Testis (tissue), 2 donors: ENCODE measurements at regions not wholly inside any gene's neighbourhood (a gene's known extent, or its start where the extent isn't known, plus 50 kb on each side); places are given as distances from the start of the nearest gene placed in this dataset.

Source experiments
- DNase-seq: peaks from one replicate; pipeline ENCODE4 v3.0.0-alpha.2; 2019
- H3K27ac ChIP-seq, 2 donors: fragments of 200-600 bp; sonication (generic); one replicate each; pipeline ENCODE4 v1.5.1; 2019
- H3K27me3 ChIP-seq: fragments of 200-600 bp; sonication (generic); one replicate; pipeline ENCODE4 v1.5.1; 2019
- H3K36me3 ChIP-seq: fragments of 200-600 bp; sonication (generic); one replicate; pipeline ENCODE4 v1.5.1; 2017; ENCODE audit warnings: low read depth; ENCODE audit errors: missing control alignments
- H3K4me1 ChIP-seq: fragments of 200-600 bp; sonication (generic); one replicate; pipeline ENCODE4 v1.5.1; 2019
- H3K4me3 ChIP-seq, 2 donors: fragments of 200-600 bp; sonication (generic); one replicate each; pipeline ENCODE4 v1.5.1; 2017 to 2019
- H3K9me3 ChIP-seq: fragments of 200-600 bp; sonication (generic); one replicate; pipeline ENCODE4 v1.5.1; 2017
- CTCF ChIP-seq, 3 experiments: fragments of 450-650 bp in 2 of 3; fragments of 200-600 bp in 1 of 3; sonication (generic) in 1 of 3; IDR thresholded peaks; one replicate each; pipeline ENCODE4 v1.5.1; 2016 to 2019; ENCODE audit warnings: antibody characterized with exemption in 3 of 3, mild to moderate bottlenecking in 2 of 3, moderate library complexity in 1 of 3
- POLR2A ChIP-seq: fragments of 450-650 bp; IDR thresholded peaks from one replicate; pipeline ENCODE4 v1.6.1; 2017; ENCODE audit warnings: antibody characterized with exemption, mild to moderate bottlenecking, moderate library complexity
- WGBS, 2 donors: methylation state at CpG; one replicate each; pipeline ENCODE4 v1.1.5; 2018; 5-methylcytosine and 5-hydroxymethylcytosine counted together
- intact Hi-C: fragments of 100-400 bp; cut with DNase I; formaldehyde crosslinking; loops from one replicate; pipeline ENCODE4 v1.15.1; 2023; ENCODE audit warnings: low total_unique reads

GRCh38 chr4:65152205-65152604 lies 518.1 kb downstream of the EPHA5 start:
- no peak for TF ChIP-seq POLR2A
- no peak for TF ChIP-seq CTCF (IDR thresholded peaks at IDR 0.05)
- no peaks in the 10 kb centered on the region for H3K9me3 ChIP-seq
- H3K36me3 ChIP-seq = no peaks in the 10 kb centered on the region
- H3K4me3 ChIP-seq = no peak overlapping the region
- no peak overlapping the region for H3K27ac ChIP-seq
- H3K27me3 ChIP-seq = no peaks in the 10 kb centered on the region
- no peaks in the 10 kb centered on the region for H3K4me1 ChIP-seq
- intact Hi-C loops = no loop called here
- DNase-seq = no peak

DNA sequence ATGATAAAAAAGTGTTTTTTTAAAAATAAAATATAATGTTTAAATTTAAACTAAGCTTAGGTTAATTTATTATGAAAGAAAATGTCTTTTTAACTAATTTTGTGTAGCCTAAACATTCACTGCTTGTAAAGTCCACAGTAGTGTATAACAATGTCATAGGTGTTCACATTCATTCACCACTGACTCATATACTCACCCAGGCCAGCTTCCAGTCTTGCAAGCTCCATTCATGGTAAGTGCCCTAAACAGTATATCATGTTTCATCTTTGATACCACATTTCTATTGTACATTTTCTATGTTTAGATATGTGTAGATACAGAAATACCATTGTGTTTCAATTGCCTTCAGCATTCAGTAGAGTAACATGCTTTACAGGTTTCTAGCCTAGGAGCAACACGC lies 530.3 kb downstream of the EPHA5 start:
- WGBS, 2 donors = 89 to 100% methylated on average over 1 of the region's 1 CpG
- Histone ChIP-seq H3K4me3 (no peak overlapping the region), H3K36me3 (no peaks in the 10 kb centered on the region), H3K27ac (no peak overlapping the region), H3K9me3 (no peaks in the 10 kb centered on the region), H3K27me3 (no peaks in the 10 kb centered on the region), H3K4me1 (no peaks in the 10 kb centered on the region)
- intact Hi-C loops = no loop called here
- DNase-seq = no peak
- no peak for TF ChIP-seq CTCF (IDR thresholded peaks at IDR 0.05)
- no peak for TF ChIP-seq POLR2A

- Histone ChIP-seq H3K4me3 (no peak overlapping the region), H3K36me3 (no peaks in the 10 kb centered on the region), H3K9me3 (no peaks in the 10 kb centered on the region), H3K27ac (no peak overlapping the region), H3K4me1 (no peaks in the 10 kb centered on the region), H3K27me3 (no peaks in the 10 kb centered on the region)
- DNase-seq = no peak
- 83 to 93% methylated on average over 2 of the region's 2 CpGs for WGBS, 2 donors
- intact Hi-C loops = no loop called here
- no peak for TF ChIP-seq POLR2A
- no peak for TF ChIP-seq CTCF (IDR thresholded peaks at IDR 0.05)
Measured at GRCh38 chr4:65126200-65126599, 544.1 kb downstream of the EPHA5 start.

DNA sequence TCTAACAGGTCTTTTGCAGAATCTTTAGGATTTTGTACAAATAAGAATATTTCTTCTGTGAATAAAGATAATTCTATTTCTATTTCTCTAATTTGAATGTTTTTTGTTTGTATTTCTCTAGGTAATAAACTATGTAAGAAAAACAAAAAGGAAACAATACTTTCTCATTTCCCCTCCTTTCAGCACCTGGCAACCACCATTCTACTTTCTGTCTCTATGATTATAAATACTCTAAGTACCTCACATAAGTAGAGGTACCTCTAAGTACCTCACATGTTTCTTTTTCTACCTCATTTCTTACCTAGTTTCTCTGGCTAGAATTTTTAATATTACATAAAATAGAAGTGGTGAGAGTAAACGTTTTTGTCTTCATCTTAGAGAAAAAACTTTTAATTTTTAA lies 550.0 kb downstream of the EPHA5 start:
- no peaks in the 10 kb centered on the region for H3K4me1 ChIP-seq
- H3K27ac ChIP-seq = no peak overlapping the region
- no peaks in the 10 kb centered on the region for H3K36me3 ChIP-seq
- intact Hi-C loops = no loop called here
- H3K9me3 ChIP-seq = no peaks in the 10 kb centered on the region
- no peaks in the 10 kb centered on the region for H3K27me3 ChIP-seq
- no peak overlapping the region for H3K4me3 ChIP-seq
- DNase-seq = no peak
- TF ChIP-seq POLR2A = no peak
- no peak for TF ChIP-seq CTCF (IDR thresholded peaks at IDR 0.05)
- 45 to 62% methylated on average over 1 of the region's 1 CpG for WGBS, 2 donors

DNA sequence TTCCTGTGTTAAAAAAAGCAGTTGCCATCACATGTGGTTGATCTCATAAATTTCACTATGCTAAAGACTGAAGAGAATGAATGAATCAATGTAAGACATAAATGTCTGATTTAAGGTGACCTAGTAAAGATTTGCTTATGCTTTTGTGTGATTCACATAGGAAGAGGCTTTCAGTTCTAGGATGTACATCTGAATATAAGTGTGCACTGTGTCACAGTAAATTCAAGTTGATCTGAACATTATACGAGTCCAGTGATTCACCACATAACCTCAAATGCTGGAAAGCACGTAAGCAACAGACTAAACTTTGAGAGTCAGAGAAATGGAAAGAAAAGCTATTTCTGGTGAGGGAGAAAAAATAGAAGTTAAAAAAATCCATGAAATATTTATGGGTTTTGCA lies 567.9 kb downstream of the EPHA5 start:
- H3K27me3 ChIP-seq = no peaks in the 10 kb centered on the region
- no peak for DNase-seq
- no peak overlapping the region for H3K4me3 ChIP-seq
- WGBS, 2 donors = 76 to 94% methylated on average over 2 of the region's 2 CpGs
- H3K27ac ChIP-seq = no peak overlapping the region
- no peaks in the 10 kb centered on the region for H3K4me1 ChIP-seq
- TF ChIP-seq CTCF (IDR thresholded peaks at IDR 0.05) = no peak
- no peak for TF ChIP-seq POLR2A
- no peaks in the 10 kb centered on the region for H3K9me3 ChIP-seq
- intact Hi-C loops = no loop called here
- no peaks in the 10 kb centered on the region for H3K36me3 ChIP-seq
